K562 (cell line): ENCODE measurements at regions not wholly inside any gene's neighbourhood (a gene's known extent, or its start where the extent isn't known, plus 50 kb on each side); places are given as distances from the start of the nearest gene placed in this dataset.

ENCODE experiments used
- ATAC-seq: fragments of 200-7000 bp; cut with Tn5 transposase; 3 replicates; pipeline ENCODE4 v1.9.1; 2020; ENCODE audit warnings: moderate library complexity
- BruUV-seq: library from RNA; stranded (reverse); fragments of 400-500 nt; replicated peaks from 2 replicates; lab custom pipeline; 2021; lab: Mats Ljungman, UMichigan
- CTCF ChIA-PET: fragments of 300-600 bp; formaldehyde crosslinking; extraction: SDS; loops from one replicate; lab custom pipeline; 2021; ENCODE audit warnings: low intra/inter-chr PET ratio; lab: Yijun Ruan, JAX
- POLR2A ChIA-PET: fragments of 300-600, 350-650 bp; sonication (Branson Sonifier 250); formaldehyde crosslinking; extraction: SDS; loops from one replicate; lab custom pipeline; 2021; ENCODE audit warnings: antibody characterized with exemption, inconsistent platforms; lab: Yijun Ruan, JAX
- DNase-seq, 4 experiments: peaks; one replicate each; pipeline versions ENCODE4 v3.0.0 to v3.0.0-alpha.2; 2011 to 2018; ENCODE audit warnings: low spot score in 3 of 4, mixed read lengths in 3 of 4; ENCODE audit errors: extremely low read depth in 1 of 4
- FAIRE-seq: peaks from 2 replicates; lab custom pipeline; 2011; peaks lifted over from hg19 to GRCh38; lab: Jason Lieb, UNC
- H2AFZ ChIP-seq: 2 replicates; pipeline ENCODE4 v1.6.0; 2011; ENCODE audit warnings: low read depth, low read length, control low read depth, inconsistent platforms
- H3K27ac ChIP-seq: fragments of 200-600 bp; 3 replicates; pipeline ENCODE4 v1.8.0; 2011; ENCODE audit warnings: low read depth, mild to moderate bottlenecking, control low read depth, inconsistent platforms, low read length, moderate library complexity, mixed read lengths; ENCODE audit errors: extremely low read depth
- H3K27me3 ChIP-seq, 2 experiments: fragments of 300-600 bp in 1 of 2; 2 replicates in 1 of 2; 3 replicates in 1 of 2; pipeline versions ENCODE4 v1.6.0 to v1.8.0; 2011; ENCODE audit warnings: inconsistent platforms in 2 of 2, low read length in 2 of 2, mild to moderate bottlenecking in 1 of 2, mixed read lengths in 1 of 2, moderate library complexity in 1 of 2; ENCODE audit not compliant: control insufficient read depth in 2 of 2, insufficient read depth in 2 of 2
- H3K36me3 ChIP-seq: fragments of 300-600 bp; 3 replicates; pipeline ENCODE4 v1.8.0; 2011; ENCODE audit warnings: mild to moderate bottlenecking, low read length, inconsistent platforms; ENCODE audit not compliant: control insufficient read depth, insufficient read depth
- H3K4me1 ChIP-seq, 2 experiments: fragments of 200-600 bp in 1 of 2; replicated peaks in 1 of 2; 2 replicates in 1 of 2; 3 replicates in 1 of 2; pipeline versions ENCODE4 v1.5.1 to v1.8.0; 2011; ENCODE audit warnings: inconsistent platforms in 2 of 2, low read length in 2 of 2, mild to moderate bottlenecking in 1 of 2, mixed read lengths in 1 of 2, moderate library complexity in 1 of 2; ENCODE audit not compliant: control insufficient read depth in 2 of 2, insufficient read depth in 2 of 2
- H3K4me2 ChIP-seq: 2 replicates; pipeline ENCODE4 v1.6.1; 2011; ENCODE audit warnings: low read length, control low read depth, inconsistent platforms, mixed read lengths; ENCODE audit not compliant: insufficient read depth
- H3K4me3 ChIP-seq: fragments of 200-600 bp; sonication (generic), shearing (Covaris generic); 2 replicates; pipeline ENCODE4 v1.5.1; 2016; ENCODE audit warnings: control low read depth, inconsistent platforms
- H3K79me2 ChIP-seq: fragments of 200-600 bp; 3 replicates; pipeline ENCODE4 v1.8.0; 2011; ENCODE audit warnings: low read length, inconsistent platforms; ENCODE audit not compliant: control insufficient read depth, insufficient read depth
- H3K9ac ChIP-seq, 2 experiments: 2 replicates each; pipeline versions ENCODE4 v1.6.0 to v1.6.1; 2011; ENCODE audit warnings: low read depth in 2 of 2, low read length in 2 of 2, control low read depth in 1 of 2, inconsistent platforms in 1 of 2, mild to moderate bottlenecking in 1 of 2, mixed read lengths in 1 of 2; ENCODE audit not compliant: insufficient read depth in 1 of 2
- H3K9me1 ChIP-seq: one replicate; pipeline ENCODE4 v1.6.0; 2011; ENCODE audit warnings: inconsistent platforms, mild to moderate bottlenecking, low read length, moderate library complexity; ENCODE audit not compliant: control insufficient read depth, insufficient read depth
- H3K9me3 ChIP-seq: replicated peaks from 2 replicates; pipeline ENCODE4 v1.5.1; 2011; ENCODE audit warnings: low read depth, low read length, inconsistent platforms; ENCODE audit not compliant: control insufficient read depth, insufficient read depth
- H4K20me1 ChIP-seq: replicated peaks from 2 replicates; pipeline ENCODE4 v1.6.1; 2011; ENCODE audit warnings: low read length, inconsistent platforms, mixed read lengths; ENCODE audit not compliant: control insufficient read depth, insufficient read depth
- BCL6 ChIP-seq: fragments of 250-450 bp; sonication (Bioruptor Pico); IDR thresholded peaks from 2 replicates; pipeline ENCODE4 v1.4.0; 2020
- DLX4 ChIP-seq: fragments of 250-450 bp; sonication (Bioruptor Pico); IDR thresholded peaks from 2 replicates; pipeline ENCODE4 v1.6.1; 2021; ENCODE audit warnings: mild to moderate bottlenecking
- IRF2 ChIP-seq: sonication (generic); formaldehyde crosslinking; IDR thresholded peaks from 2 replicates; pipeline ENCODE4 v1.8.1; 2022; ENCODE audit warnings: mild to moderate bottlenecking, missing genetic modification reagents
- KLF1 ChIP-seq: fragments of 450-650 bp; IDR thresholded peaks from 2 replicates; pipeline ENCODE4 v1.6.1; 2016; ENCODE audit warnings: missing genetic modification characterization, missing compliant biosample characterization
- MAX ChIP-seq: sonication (generic); formaldehyde crosslinking; IDR thresholded peaks from 2 replicates; pipeline ENCODE4 v1.9.0; 2022; ENCODE audit warnings: mild to moderate bottlenecking, missing genetic modification reagents
- MLLT1 ChIP-seq, 2 experiments: fragments of 450-650 bp; IDR thresholded peaks; 2 replicates each; pipeline ENCODE4 v1.6.1; 2016
- POLR3G ChIP-seq: IDR thresholded peaks from 2 replicates; pipeline ENCODE4 v1.6.1; 2011; ENCODE audit not compliant: insufficient read length, insufficient replicate concordance; ENCODE audit errors: extremely low read depth
- RAD51 ChIP-seq: fragments of 450-650 bp; IDR thresholded peaks from 2 replicates; pipeline ENCODE4 v1.7.1; 2016; ENCODE audit warnings: low read depth, mild to moderate bottlenecking, borderline replicate concordance
- RBM14 ChIP-seq: fragments of 200-400 bp; formaldehyde crosslinking; IDR thresholded peaks from 2 replicates; pipeline ENCODE4 v1.6.1; 2018; ENCODE audit warnings: low read depth, mild to moderate bottlenecking, low read length, moderate library complexity, borderline replicate concordance; ENCODE audit not compliant: insufficient read depth
- UBTF ChIP-seq, 2 experiments: IDR thresholded peaks; 2 replicates each; pipeline ENCODE4 v1.6.1; 2012; ENCODE audit warnings: improper control_type of control experiment in 2 of 2, low read depth in 2 of 2, low read length in 2 of 2, borderline replicate concordance in 1 of 2
- ZNF316 ChIP-seq: fragments of 450-650 bp; IDR thresholded peaks from 2 replicates; pipeline ENCODE4 v1.6.1; 2016
- WGBS: fragments of 100-300 bp; shearing (Covaris generic); methylation state at CpG from one replicate; pipeline ENCODE4 v1.1.6; 2016; ENCODE audit warnings: low coverage, mixed read lengths; ENCODE audit not compliant: insufficient coverage; ENCODE audit errors: missing lambda C conversion rate; 5-methylcytosine and 5-hydroxymethylcytosine counted together
- in situ Hi-C: fragments of 300-500 bp; cut with MboI; formaldehyde crosslinking; loops from 4 replicates; pipeline ENCODE4 v1.15.0; 2018; ENCODE audit warnings: inconsistent platforms, mixed read lengths
- intact Hi-C: fragments of 100-400 bp; cut with micrococcal nuclease; formaldehyde crosslinking; loops from 2 replicates; pipeline ENCODE4 v1.14.2; 2022

- no peak for TF ChIP-seq MAX
- TF ChIP-seq, all 486 proteins: peak for 0
Observed at GRCh38 chr20:6993511-6993910, 226.0 kb downstream of the BMP2 start (continued).

- H3K4me2 ChIP-seq: no peak overlapping the region
- H3K4me1 ChIP-seq: no peaks in the 10 kb centered on the region
- ATAC-seq (no peak), FAIRE-seq (no peak), DNase-seq (no peak)
- H3K36me3 ChIP-seq: no peaks in the 10 kb centered on the region
- intact Hi-C loops: no loop called here
- no peaks in the 10 kb centered on the region for H3K79me2 ChIP-seq
- in situ Hi-C loops: no loop called here
- no peaks in the 10 kb centered on the region for H3K27me3 ChIP-seq
- H3K9me3 ChIP-seq: no peaks in the 10 kb centered on the region
- no peaks in the 10 kb centered on the region for H3K9me1 ChIP-seq
- no peak overlapping the region for H3K9ac ChIP-seq
- ChIA-PET CTCF (no interaction called here), POLR2A (no interaction called here)
- BruUV-seq: no TSS peak
- no peaks in the 10 kb centered on the region for H4K20me1 ChIP-seq
- no peak overlapping the region for H3K4me3 ChIP-seq
- WGBS: 0% methylated on average over 3 of the region's 3 CpGs
- H2AFZ ChIP-seq: no peak overlapping the region
- H3K27ac ChIP-seq: no peak overlapping the region
- TF ChIP-seq UBTF (IDR thresholded peaks at IDR 0.05; ENCODE audit: borderline replicate concordance in 1 of 2, low read depth in 2 of 2, low read length in 2 of 2) (no peak), IRF2 (CRISPR knock-in tag) (no peak), MLLT1 (IDR thresholded peaks at IDR 0.05) (no peak), RAD51 (no peak), ZNF316 (no peak), DLX4 (no peak), KLF1 (no peak), RBM14 (no peak), POLR3G (no peak), BCL6 (no peak)
Observed at GRCh38 chr20:6994452-6994851, 227.0 kb downstream of the BMP2 start.
